T-helper 1 cell treated with Interleukin-12 subunit alpha and Interleukin-12 subunit beta and Interleukin-4 antibody, amounts not matched to agents 30 ng/mL and 1 ng/mL, for 36 hours (primary cell): ENCODE measurements at regions not wholly inside any gene's neighbourhood (a gene's known extent, or its start where the extent isn't known, plus 50 kb on each side); places are given as distances from the start of the nearest gene placed in this dataset.
"Not testable (repeated sequence)": the region's sequence is repeated elsewhere in the genome, so short reads cannot be mapped to it uniquely, and the experiment has no call there.

Experiments used
- intact Hi-C: fragments of 100-400 bp; cut with micrococcal nuclease; formaldehyde crosslinking; loops from one replicate; pipeline ENCODE4 v1.15.1; 2024

DNA sequence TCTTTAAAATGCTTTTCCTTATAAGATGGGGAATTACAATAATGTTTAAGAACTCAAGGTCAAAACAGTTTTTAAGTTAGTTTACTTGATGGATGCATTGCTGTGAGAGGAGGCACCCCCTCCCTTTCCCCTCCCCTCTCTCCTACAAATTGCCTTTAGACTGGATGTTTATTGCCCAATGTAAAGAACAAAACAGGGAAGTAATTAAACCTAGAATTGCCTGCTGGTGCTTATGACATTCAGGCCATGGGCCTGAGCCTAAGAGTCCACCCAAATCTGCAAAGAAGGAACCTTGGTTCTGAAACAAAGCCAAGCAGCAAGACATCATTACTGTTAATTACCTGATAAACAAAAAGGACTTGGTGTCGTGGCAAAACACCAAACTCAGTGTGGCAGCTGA lies 630.3 kb downstream of the ISL1 start:
- intact Hi-C loops, result no loop called here

DNA sequence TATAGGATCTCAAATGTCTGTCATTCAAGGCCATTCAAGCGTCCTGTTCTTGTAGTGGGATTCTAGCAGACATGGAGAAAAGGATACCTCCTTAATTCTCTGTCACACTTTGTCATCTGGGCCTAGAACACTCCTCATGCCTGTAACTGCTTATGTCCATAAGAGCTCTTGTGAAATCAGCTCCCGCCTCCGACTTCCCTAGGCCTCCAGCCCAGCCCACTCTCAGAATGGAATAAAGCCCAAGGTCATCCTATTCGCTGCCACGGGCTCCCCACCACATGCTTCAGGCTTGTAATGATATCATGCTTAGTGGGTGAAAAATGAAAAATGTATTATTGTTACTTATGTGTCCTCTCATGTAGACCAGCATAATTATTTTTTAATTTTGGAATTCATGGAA lies 632.5 kb downstream of the ISL1 start:
- intact Hi-C loops, result no loop called here

DNA sequence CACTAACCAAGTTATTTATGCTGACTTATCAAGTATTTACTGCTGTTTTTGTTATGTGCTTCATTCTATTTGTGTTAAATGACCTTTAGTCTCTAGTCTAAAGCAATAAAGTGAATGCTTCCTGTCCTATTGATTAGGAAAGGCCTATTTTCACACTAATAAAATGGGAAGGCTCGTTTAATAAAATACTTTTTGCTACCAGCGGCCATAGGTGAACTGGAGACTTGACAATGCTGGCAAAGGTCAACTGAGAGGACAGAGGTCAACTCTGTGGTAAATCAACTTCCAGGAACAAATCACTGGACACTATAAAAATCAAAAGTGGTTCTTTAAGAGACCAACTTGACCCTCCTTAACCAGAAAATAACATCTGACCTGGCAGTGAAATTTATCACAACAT lies 634.3 kb downstream of the ISL1 start:
- intact Hi-C loops, result no loop called here

DNA sequence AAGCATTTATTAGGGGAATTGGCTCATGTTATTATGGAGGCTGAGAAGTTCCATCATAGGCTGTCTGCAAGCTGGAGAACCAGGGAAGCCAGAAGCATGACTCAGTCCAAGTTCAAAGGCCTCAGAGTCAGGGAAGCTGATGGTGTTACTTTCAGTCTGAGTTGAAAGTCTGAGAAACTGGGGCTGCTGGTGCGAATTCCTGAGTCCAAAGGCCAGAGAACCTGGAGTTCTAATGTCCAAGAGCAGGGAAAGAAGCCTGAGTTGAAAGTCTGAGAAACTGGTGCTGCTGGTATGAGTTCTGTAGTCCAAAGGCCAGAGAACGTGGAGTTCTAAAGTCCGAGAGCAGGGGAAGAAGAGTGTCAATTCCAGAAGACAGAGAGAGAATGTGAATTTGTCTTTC lies 641.1 kb downstream of the ISL1 start:
- intact Hi-C loops, result no loop called here

GRCh38 chr5:52029836-52030235 lies 646.6 kb downstream of the ISL1 start:
- intact Hi-C loops, result not testable (repeated sequence)

DNA sequence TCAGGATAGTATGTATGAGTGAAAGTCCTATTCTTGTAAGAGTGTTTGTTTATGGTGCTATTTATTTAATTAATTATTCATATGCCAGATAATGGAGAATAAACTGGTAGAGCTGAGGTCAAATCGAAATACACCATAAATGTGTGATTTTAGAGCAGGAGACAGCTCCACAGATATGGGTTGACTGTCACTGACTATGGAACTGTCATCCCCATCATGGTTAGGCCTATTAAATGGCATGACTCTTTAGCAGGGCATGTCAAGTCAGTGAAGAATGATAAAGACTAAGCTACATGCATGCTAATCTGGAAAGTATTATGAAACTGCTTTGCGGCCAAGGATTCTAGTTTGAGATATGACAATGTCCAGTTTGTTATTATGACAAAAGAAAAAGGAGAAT lies 658.6 kb downstream of the ISL1 start:
- intact Hi-C loops, result no loop called here

GRCh38 chr5:52043137-52043536 lies 659.9 kb downstream of the ISL1 start:
- intact Hi-C loops, result no loop called here

GRCh38 chr5:52043543-52043942 lies 660.3 kb downstream of the ISL1 start:
- intact Hi-C loops, result no loop called here

GRCh38 chr5:52051759-52052158 lies 668.5 kb downstream of the ISL1 start:
- intact Hi-C loops, result no loop called here

DNA sequence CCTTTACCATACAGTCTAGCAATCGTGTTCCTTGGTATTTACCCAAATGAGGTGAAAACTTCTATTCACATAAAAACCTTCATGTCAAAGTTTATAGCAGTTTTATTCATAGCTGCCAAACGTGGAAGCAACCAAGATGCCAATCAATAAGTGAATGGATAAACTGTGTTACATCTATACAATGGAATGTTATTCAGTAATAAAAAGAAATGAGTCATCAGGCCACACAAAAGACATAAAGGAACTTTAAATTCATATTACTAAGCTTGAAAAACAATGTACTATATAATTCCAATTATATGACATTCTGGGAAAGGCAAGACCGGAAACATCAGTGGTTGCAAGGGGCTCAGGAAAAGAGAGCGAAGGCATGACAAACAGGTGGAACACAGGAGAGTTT lies 679.9 kb downstream of the ISL1 start:
- intact Hi-C loops, result no loop called here

DNA sequence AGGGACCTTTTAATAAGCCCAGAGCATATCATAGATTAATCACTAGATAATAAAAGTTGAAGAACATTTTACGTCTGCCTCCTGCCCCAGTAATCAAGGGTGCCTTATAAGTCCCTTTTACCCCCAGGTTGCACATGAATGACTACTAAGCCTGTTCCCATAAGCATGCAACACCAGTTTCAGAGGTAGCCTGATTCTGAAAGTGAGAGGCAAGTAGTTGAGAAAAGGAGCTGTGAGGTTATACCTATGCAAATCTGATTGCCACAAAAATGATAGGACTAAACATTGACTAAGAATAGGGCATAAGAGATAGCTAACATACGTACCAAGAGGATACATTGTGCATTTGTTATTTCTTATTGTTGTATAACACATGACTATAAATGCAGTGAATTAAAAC lies 681.9 kb downstream of the ISL1 start:
- intact Hi-C loops, result no loop called here

GRCh38 chr5:52069997-52070396 lies 686.7 kb downstream of the ISL1 start:
- intact Hi-C loops, result no loop called here

GRCh38 chr5:52073993-52074689 lies 690.9 kb downstream of the ISL1 start:
- intact Hi-C loops, result no loop called here

GRCh38 chr5:52077941-52078815 lies 694.9 kb downstream of the ISL1 start:
- intact Hi-C loops, result no loop called here

GRCh38 chr5:52102311-52102710 lies 685.4 kb upstream of the ITGA1 start:
- intact Hi-C loops, result not testable (repeated sequence)

DNA sequence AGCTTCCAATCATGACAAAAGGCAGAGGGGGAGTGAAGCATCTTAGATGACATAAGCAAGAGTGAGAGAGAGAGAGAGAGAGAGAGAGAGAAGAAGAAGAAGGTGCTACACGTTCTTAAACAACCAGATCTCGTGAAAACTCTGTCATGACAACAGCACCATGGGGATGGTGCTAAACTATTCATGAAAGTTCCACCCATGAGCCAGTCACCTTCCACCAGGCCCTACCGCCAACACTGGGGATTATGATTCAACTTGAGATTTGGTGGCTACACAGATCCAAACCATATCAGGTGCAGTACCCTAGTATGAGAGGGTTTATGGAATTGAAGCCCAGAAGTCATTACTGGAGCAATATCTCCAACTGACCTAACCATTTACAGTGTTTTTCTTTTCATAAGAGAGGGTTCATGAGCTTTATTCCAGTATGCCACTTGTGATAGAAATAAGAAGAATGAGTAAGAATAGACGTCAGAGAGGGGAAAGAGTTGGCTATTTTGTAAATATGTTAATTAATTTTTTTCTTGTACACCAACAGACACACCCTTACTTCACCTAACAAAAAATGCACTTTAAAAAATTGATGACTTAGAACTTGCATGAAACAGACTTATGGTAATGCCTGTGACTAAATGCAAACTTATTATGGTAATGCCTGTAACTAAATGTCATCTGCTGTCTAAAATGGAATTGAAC lies 680.4 kb upstream of the ITGA1 start:
- intact Hi-C loops, result no loop called here

DNA sequence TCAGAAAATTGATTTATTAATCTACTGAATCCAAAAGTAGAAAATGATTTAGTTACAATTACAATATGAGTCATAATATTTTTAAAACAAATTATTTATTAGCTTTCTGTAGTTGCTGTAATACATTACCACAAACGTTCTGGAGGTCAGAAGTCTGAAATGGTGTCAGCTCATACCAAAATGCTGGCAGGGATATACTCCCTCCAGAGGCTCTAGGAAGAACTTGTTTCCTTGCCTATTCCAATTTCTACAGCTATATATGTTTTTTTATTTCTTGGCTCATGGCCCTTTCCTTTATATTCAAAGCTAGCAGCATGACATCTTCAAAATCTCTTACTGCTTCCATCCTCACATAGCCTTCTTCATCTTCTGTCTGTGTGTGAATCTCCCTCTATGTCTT lies 667.9 kb upstream of the ITGA1 start:
- intact Hi-C loops, result no loop called here

GRCh38 chr5:52132053-52132452 lies 655.7 kb upstream of the ITGA1 start:
- intact Hi-C loops, result no loop called here

- intact Hi-C loops, result no loop called here
Measured at GRCh38 chr5:52134013-52134650, 653.6 kb upstream of the ITGA1 start.

- intact Hi-C loops, result no loop called here
Measured at GRCh38 chr5:52139888-52140615, 647.7 kb upstream of the ITGA1 start.

DNA sequence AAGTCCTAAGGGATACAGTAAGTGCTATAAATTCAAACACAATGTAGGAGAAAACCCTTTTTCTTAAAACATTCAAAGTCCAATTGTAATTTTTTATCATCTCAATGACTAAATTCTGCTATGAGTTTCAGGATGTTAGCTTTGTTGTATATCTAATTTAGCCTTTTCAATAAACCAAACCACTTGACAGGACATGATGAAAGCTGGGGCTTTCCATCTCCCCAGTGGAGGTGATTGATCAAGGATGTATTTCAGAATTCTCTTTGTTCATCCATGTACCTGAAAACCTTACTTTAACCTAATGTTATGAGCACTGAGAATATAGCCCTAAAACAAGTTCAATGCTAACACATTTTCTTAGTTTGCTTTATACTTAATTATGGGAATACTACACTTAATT lies 639.0 kb upstream of the ITGA1 start:
- intact Hi-C loops, result no loop called here
